ENCODE measurements at regions not wholly inside any gene's neighbourhood (a gene's known extent, or its start where the extent isn't known, plus 50 kb on each side); places are given as distances from the start of the nearest gene placed in this dataset.

- DNase-seq (ENCODE audit: low read depth in 3 of 3, low spot score in 1 of 3) = no peak
These were observed 58.0 kb upstream of the KIRREL3 start for GRCh38 chr11:127058524-127058923.

DNA sequence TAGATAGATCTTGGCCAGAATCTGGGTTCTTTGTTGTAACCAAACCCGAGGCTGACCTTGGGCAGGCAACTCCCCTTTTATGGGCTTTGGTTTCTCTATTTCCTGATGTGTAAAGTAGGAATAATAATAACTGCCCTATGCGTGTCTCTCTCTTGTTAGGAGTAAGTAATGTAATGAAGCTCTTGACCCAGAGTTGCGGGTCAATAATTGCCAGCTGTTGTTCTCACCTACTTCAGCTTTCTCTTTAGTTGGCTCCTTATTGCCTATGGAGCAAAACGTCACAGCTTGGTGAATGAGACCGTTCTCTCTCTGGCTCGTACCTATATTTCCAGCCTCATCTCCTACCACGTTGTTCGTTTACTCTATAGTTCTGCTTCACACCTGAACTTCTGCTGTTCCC is 56.6 kb upstream of the KIRREL3 start:
- no peak for DNase-seq (ENCODE audit: low read depth in 3 of 3, low spot score in 1 of 3)

- DNase-seq (ENCODE audit: low read depth in 3 of 3, low spot score in 1 of 3) = no peak
These were observed 55.9 kb upstream of the KIRREL3 start for GRCh38 chr11:127056338-127056971.

DNA sequence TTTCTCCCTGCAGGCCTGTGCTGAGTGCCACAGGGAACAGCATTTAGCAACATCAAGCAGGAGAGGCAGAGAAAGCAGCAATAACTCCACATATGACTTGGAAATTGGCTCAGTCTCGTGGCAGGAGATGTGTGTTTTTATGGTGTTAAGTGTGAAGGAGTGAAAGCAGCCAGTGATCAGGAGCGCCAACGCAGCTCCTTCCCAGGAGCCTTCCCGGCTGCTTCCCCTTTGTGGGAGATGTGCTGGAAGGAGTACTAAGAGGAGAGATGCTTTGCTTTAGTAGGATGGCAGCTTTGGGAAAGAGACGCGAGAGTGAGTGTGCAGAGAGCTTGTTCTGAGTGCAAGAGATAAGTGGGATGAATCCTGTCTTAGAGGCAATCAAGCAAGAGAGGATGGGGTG is 54.7 kb upstream of the KIRREL3 start:
- no peak for DNase-seq (ENCODE audit: low read depth in 3 of 3, low spot score in 1 of 3)

GRCh38 chr11:127054153-127054552 is 53.6 kb upstream of the KIRREL3 start:
- no peak for DNase-seq (ENCODE audit: low read depth in 3 of 3, low spot score in 1 of 3)

DNA sequence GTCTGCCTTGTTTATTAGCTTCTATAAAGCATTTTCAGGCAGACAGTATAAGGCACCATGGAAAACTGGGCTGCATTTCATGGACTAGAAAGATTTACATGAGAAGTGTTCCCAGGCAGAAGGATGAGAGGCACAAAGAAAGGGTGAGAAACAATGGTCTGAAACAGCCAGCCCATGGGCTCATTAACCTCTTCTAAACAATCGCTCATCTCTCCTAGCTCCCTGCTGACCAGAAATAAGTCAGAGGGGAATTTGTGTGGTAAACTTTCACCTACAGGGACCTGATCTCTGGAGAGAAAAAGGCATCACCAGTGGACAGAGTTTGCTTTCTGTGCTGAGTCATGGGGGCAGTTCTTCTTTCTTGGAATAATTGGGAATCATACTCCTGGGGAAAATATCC is 51.8 kb upstream of the KIRREL3 start:
- no peak for DNase-seq (ENCODE audit: low read depth in 3 of 3, low spot score in 1 of 3)

Measured in stimulated activated CD4-positive, alpha-beta T cell treated with anti-CD3 and anti-CD28 coated beads, TNF-alpha, amount 100 ng/mL, for 1 hour (primary cell).